Neural cell (in vitro differentiated cells): ENCODE measurements at regions not wholly inside any gene's neighbourhood (a gene's known extent, or its start where the extent isn't known, plus 50 kb on each side); places are given as distances from the start of the nearest gene placed in this dataset.

Experiments
- EP300 ChIP-seq: fragments of 450-650 bp; conservative IDR thresholded peaks from 2 replicates; pipeline ENCODE4 v1.6.1; 2014; ENCODE audit warnings: antibody characterized with exemption, mild to moderate bottlenecking, moderate library complexity; ENCODE audit not compliant: poor library complexity, severe bottlenecking
- POLR2AphosphoS5 ChIP-seq: IDR thresholded peaks from 2 replicates; pipeline ENCODE4 v1.6.1; 2012
- SMC3 ChIP-seq: fragments of 450-650 bp; conservative IDR thresholded peaks from 2 replicates; pipeline ENCODE4 v1.6.1; 2014; ENCODE audit warnings: antibody characterized with exemption, mild to moderate bottlenecking, moderate library complexity; ENCODE audit not compliant: poor library complexity
- TAF1 ChIP-seq: IDR thresholded peaks from 2 replicates; pipeline ENCODE4 v1.6.1; 2012; ENCODE audit warnings: low read depth
- TF ChIP-seq, protein P1 (sequence below): fragments of 450-650 bp; IDR thresholded peaks from 2 replicates; pipeline ENCODE4 v1.5.1; 2014; ENCODE audit warnings: antibody characterized with exemption, mild to moderate bottlenecking, moderate library complexity; ENCODE audit not compliant: poor library complexity, severe bottlenecking

DNA sequence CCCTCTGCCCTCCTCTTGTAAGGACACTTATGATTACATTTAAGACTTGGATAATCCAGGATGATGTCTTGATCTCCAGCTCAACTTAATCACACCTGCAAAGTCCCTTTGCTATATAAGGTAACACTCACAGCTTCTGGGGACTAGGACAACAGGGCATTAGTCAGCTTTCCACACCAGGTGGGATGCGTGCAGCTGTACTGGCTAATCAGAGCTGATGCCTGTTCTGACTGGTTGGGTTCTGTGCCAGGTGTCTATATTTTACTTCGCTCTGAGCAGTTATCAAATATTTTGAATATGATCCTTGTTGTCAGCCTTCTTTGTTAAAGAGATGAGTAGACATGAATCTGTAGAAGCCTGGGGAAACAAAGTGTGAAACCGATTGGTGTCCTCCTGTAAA is 115.5 kb upstream of the ATP8B1 start:
- TF ChIP-seq TAF1 (no peak), EP300 (no peak), SMC3 (no peak), POLR2AphosphoS5 (no peak)
- TF ChIP-seq, protein P1, sequence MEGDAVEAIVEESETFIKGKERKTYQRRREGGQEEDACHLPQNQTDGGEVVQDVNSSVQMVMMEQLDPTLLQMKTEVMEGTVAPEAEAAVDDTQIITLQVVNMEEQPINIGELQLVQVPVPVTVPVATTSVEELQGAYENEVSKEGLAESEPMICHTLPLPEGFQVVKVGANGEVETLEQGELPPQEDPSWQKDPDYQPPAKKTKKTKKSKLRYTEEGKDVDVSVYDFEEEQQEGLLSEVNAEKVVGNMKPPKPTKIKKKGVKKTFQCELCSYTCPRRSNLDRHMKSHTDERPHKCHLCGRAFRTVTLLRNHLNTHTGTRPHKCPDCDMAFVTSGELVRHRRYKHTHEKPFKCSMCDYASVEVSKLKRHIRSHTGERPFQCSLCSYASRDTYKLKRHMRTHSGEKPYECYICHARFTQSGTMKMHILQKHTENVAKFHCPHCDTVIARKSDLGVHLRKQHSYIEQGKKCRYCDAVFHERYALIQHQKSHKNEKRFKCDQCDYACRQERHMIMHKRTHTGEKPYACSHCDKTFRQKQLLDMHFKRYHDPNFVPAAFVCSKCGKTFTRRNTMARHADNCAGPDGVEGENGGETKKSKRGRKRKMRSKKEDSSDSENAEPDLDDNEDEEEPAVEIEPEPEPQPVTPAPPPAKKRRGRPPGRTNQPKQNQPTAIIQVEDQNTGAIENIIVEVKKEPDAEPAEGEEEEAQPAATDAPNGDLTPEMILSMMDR, result no peak
